Ishikawa (cell line): ENCODE measurements at regions not wholly inside any gene's neighbourhood (a gene's known extent, or its start where the extent isn't known, plus 50 kb on each side); places are given as distances from the start of the nearest gene placed in this dataset.

Experiments used
- CEBPB ChIP-seq: IDR thresholded peaks from 2 replicates; pipeline ENCODE4 v1.6.1; 2012
- CREB1 ChIP-seq: IDR thresholded peaks from 2 replicates; pipeline ENCODE4 v1.6.1; 2012; ENCODE audit warnings: low read depth
- EGR1 ChIP-seq: IDR thresholded peaks from 2 replicates; pipeline ENCODE4 v1.6.1; 2012
- EP300 ChIP-seq: IDR thresholded peaks from 2 replicates; pipeline ENCODE4 v1.6.1; 2012; ENCODE audit warnings: borderline replicate concordance
- FOXM1 ChIP-seq: IDR thresholded peaks from 2 replicates; pipeline ENCODE4 v1.6.1; 2012; ENCODE audit warnings: low read depth, borderline replicate concordance
- NFIC ChIP-seq: IDR thresholded peaks from 2 replicates; pipeline ENCODE4 v1.6.1; 2012
- RAD21 ChIP-seq: IDR thresholded peaks from 2 replicates; pipeline ENCODE4 v1.6.1; 2012; ENCODE audit warnings: low read depth
- REST ChIP-seq: IDR thresholded peaks from 2 replicates; pipeline ENCODE4 v1.6.1; 2012; ENCODE audit warnings: low read depth, mild to moderate bottlenecking
- TAF1 ChIP-seq: IDR thresholded peaks from 2 replicates; pipeline ENCODE4 v1.6.1; 2012; ENCODE audit warnings: low read depth, mild to moderate bottlenecking
- TCF12 ChIP-seq: IDR thresholded peaks from 2 replicates; pipeline ENCODE4 v1.6.1; 2012; ENCODE audit warnings: low read depth
- TEAD4 ChIP-seq: IDR thresholded peaks from 2 replicates; pipeline ENCODE4 v1.6.1; 2012
- YY1 ChIP-seq: IDR thresholded peaks from 2 replicates; pipeline ENCODE4 v1.6.1; 2012; ENCODE audit warnings: low read depth
- ZBTB7A ChIP-seq: IDR thresholded peaks from 2 replicates; pipeline ENCODE4 v1.6.1; 2012; ENCODE audit warnings: low read depth
- TF ChIP-seq, protein P1 (sequence below): IDR thresholded peaks from 2 replicates; pipeline ENCODE4 v1.6.1; 2012
- TF ChIP-seq, protein P2 (sequence below): IDR thresholded peaks from 2 replicates; pipeline ENCODE4 v1.6.1; 2012

GRCh38 chr16:73966851-73967250, 329.8 kb upstream of the PSMD7 start:
- TF ChIP-seq CREB1 (no peak), EP300 (no peak), ZBTB7A (no peak), REST (no peak), NFIC (no peak), EGR1 (no peak), YY1 (no peak), TAF1 (no peak), FOXM1 (no peak), TEAD4 (no peak)
- TF ChIP-seq, protein P1, sequence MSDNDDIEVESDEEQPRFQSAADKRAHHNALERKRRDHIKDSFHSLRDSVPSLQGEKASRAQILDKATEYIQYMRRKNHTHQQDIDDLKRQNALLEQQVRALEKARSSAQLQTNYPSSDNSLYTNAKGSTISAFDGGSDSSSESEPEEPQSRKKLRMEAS: no peak
- TF ChIP-seq, protein P2, sequence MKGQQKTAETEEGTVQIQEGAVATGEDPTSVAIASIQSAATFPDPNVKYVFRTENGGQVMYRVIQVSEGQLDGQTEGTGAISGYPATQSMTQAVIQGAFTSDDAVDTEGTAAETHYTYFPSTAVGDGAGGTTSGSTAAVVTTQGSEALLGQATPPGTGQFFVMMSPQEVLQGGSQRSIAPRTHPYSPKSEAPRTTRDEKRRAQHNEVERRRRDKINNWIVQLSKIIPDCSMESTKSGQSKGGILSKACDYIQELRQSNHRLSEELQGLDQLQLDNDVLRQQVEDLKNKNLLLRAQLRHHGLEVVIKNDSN: no peak

- TF ChIP-seq CREB1: no peak
- no peak for TF ChIP-seq EP300
- no peak for TF ChIP-seq YY1
- TF ChIP-seq, protein P1: no peak
- TF ChIP-seq EGR1: no peak
- no peak for TF ChIP-seq FOXM1
- TF ChIP-seq RAD21: no peak
- no peak for TF ChIP-seq TEAD4
- TF ChIP-seq NFIC: no peak
- no peak for TF ChIP-seq REST
- TF ChIP-seq CEBPB: no peak
Measured at GRCh38 chr16:73965591-73965990, 331.0 kb upstream of the PSMD7 start.

- TF ChIP-seq, protein P2: no peak
- TF ChIP-seq RAD21: peak; percentile 73
Measured at GRCh38 chr16:73956587-73957494, 339.8 kb upstream of the PSMD7 start.

- TF ChIP-seq ZBTB7A (no peak), TAF1 (no peak), NFIC (no peak), CREB1 (no peak), YY1 (no peak), RAD21 (no peak), TEAD4 (no peak), CEBPB (no peak), TCF12 (no peak), REST (no peak)
- TF ChIP-seq, protein P2: no peak
- TF ChIP-seq, protein P1: no peak
Measured at GRCh38 chr16:73955702-73956101, 340.9 kb upstream of the PSMD7 start.
